Kidney (tissue), 13 donors: ENCODE measurements at regions not wholly inside any gene's neighbourhood (a gene's known extent, or its start where the extent isn't known, plus 50 kb on each side); places are given as distances from the start of the nearest gene placed in this dataset.
A peak's percentile ranks its signal among the peaks of the same experiment; 100 is the strongest.

Experiments
- DNase-seq, 5 donors: peaks; one replicate each; pipeline ENCODE4 v3.0.0-alpha.2; 2013 to 2020
- FAIRE-seq: peaks from 2 replicates; lab custom pipeline; 2012; peaks lifted over from hg19 to GRCh38; lab: Jason Lieb, UNC
- H3K27ac ChIP-seq, 2 donors: one replicate each; pipeline ENCODE4 v1.7.0; 2013; ENCODE audit warnings: low read depth in 2 of 2, low read length in 2 of 2, inconsistent platforms in 1 of 2
- H3K27me3 ChIP-seq: one replicate; pipeline ENCODE4 v1.7.1; 2013; ENCODE audit warnings: low read length, inconsistent platforms; ENCODE audit not compliant: control insufficient read depth, insufficient read depth
- H3K36me3 ChIP-seq, 3 donors: one replicate each; pipeline versions ENCODE4 v1.7.0 to v1.7.1; 2013; ENCODE audit warnings: low read length in 3 of 3, control low read depth in 1 of 3, inconsistent platforms in 1 of 3; ENCODE audit not compliant: insufficient read depth in 3 of 3, control insufficient read depth in 2 of 3
- H3K4me1 ChIP-seq, 3 donors: one replicate each; pipeline versions ENCODE4 v1.7.0 to v1.7.1; 2013; ENCODE audit warnings: low read length in 3 of 3, inconsistent platforms in 1 of 3, low read depth in 1 of 3; ENCODE audit not compliant: control insufficient read depth in 2 of 3, insufficient read depth in 2 of 3
- H3K4me3 ChIP-seq, 3 donors: one replicate each; pipeline versions ENCODE4 v1.7.0 to v1.8.1; 2013; ENCODE audit warnings: low read length in 3 of 3, control low read depth in 1 of 3, inconsistent platforms in 1 of 3
- H3K9ac ChIP-seq, 3 donors: one replicate each; pipeline versions ENCODE4 v1.7.0 to v1.7.1; 2013; ENCODE audit warnings: low read length in 3 of 3, control low read depth in 1 of 3, inconsistent platforms in 1 of 3
- H3K9me3 ChIP-seq, 3 donors: one replicate each; pipeline versions ENCODE4 v1.7.0 to v1.7.1; 2013; ENCODE audit warnings: low read length in 3 of 3, control low read depth in 1 of 3, inconsistent platforms in 1 of 3; ENCODE audit not compliant: control insufficient read depth in 2 of 3, insufficient read depth in 1 of 3
- CTCF ChIP-seq: IDR thresholded peaks from 3 replicates; pipeline ENCODE4 v1.5.1; 2012; ENCODE audit warnings: mild to moderate bottlenecking, moderate library complexity, borderline replicate concordance; ENCODE audit not compliant: insufficient read depth; ENCODE audit errors: extremely low read depth
- intact Hi-C: fragments of 100-400 bp; cut with DNase I; formaldehyde crosslinking; loops from one replicate; pipeline ENCODE4 v1.11.1; 2022
- donor health status: control.
- donor health status: control.
- donor health status: control.
- donor health status: control.
- donor health status: control.
- donor health status: DM: yes; HTN: yes; CAD: no.
- donor health status: Normal renal cell carcinoma (clear cell type).

- DNase-seq (no peak), FAIRE-seq (no peak)
- no peaks in the 10 kb centered on the region for H3K27me3 ChIP-seq
- H3K36me3 ChIP-seq: no peaks in the 10 kb centered on the region
- no peaks in the 10 kb centered on the region for H3K9me3 ChIP-seq
- no peak overlapping the region for H3K27ac ChIP-seq
- TF ChIP-seq CTCF: no peak
- intact Hi-C loops: no loop called here
- no peak overlapping the region for H3K4me3 ChIP-seq
- no peaks in the 10 kb centered on the region for H3K4me1 ChIP-seq
- no peak overlapping the region for H3K9ac ChIP-seq
Measured at GRCh38 chr12:67802731-67803130, 154.2 kb downstream of the DYRK2 start.

DNA sequence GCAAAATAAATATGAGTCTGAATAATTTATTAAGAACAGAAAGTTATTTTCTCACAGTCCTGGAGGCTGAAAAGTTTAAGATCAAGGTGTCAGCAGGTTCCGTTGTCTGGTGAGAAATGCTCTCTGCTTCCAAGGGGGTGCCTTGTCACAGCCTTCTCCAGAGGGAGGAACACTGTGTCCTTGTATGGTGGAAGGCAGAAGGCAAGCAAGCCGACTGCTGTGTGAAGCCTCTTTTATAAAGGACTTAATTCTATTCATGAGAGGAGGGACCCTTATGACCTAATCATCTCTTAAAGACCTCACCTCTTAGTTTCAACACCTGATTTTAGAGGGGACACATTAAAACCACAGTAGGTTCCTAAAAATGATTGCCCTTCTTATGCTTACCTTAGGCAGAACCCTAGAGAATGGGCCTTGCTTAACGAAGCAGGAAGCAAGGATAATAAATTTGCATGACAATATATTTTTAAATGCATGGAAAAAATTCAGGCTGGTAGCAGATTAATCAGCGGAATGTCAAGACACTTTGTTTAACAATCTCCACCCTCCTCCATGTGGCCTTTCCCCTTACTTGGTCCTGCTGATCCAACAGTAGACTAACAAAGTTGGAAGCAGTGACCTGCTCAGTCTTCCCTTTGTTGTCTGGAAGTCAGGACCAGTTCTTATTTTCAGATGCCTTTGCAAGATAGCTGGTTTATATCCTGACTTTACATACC lies 154.9 kb downstream of the DYRK2 start:
- DNase-seq (peak in 1 of 5 donors; percentile 9), FAIRE-seq (no peak)
- no peaks in the 10 kb centered on the region for H3K4me1 ChIP-seq
- H3K9ac ChIP-seq: no peak overlapping the region
- no peaks in the 10 kb centered on the region for H3K27me3 ChIP-seq
- H3K36me3 ChIP-seq: no peaks in the 10 kb centered on the region
- no peak overlapping the region for H3K4me3 ChIP-seq
- no peaks in the 10 kb centered on the region for H3K9me3 ChIP-seq
- no peak overlapping the region for H3K27ac ChIP-seq
- intact Hi-C loops: no loop called here
- no peak for TF ChIP-seq CTCF

DNA sequence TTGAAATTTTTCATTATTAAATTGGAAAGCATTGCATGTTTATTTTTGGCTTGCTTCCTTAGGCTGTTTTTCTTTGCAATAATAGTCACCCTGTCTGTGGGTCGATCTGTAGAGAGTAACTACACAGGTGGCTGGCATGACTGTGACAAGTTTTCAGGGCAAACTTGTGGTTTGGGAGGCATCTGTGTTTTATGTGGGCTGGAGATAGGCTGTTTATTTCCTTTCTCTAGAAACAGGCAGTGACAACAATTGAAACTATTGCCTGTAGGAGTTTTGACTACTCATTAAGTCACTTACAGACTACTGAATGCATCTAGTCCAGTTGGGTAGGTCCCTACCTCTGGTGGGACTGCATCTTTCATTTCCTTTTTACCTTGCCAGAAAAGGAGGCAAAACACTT lies 155.6 kb downstream of the DYRK2 start:
- intact Hi-C loops: no loop called here

More for the DNA sequence above, 155.6 kb downstream of the DYRK2 start:
- H3K36me3 ChIP-seq: no peaks in the 10 kb centered on the region
- no peak for FAIRE-seq
- H3K9me3 ChIP-seq: no peaks in the 10 kb centered on the region
- no peak overlapping the region for H3K27ac ChIP-seq
- H3K9ac ChIP-seq: no peak overlapping the region
- no peaks in the 10 kb centered on the region for H3K27me3 ChIP-seq
- no peak overlapping the region for H3K4me3 ChIP-seq
- no peak for DNase-seq
- no peaks in the 10 kb centered on the region for H3K4me1 ChIP-seq
- TF ChIP-seq CTCF: no peak
